NCI-H1092 treated with DMSO at 0.1 percent for 48 hours (cell line): ENCODE measurements at regions not wholly inside any gene's neighbourhood (a gene's known extent, or its start where the extent isn't known, plus 50 kb on each side); places are given as distances from the start of the nearest gene placed in this dataset.
"Not testable (repeated sequence)": the region's sequence is repeated elsewhere in the genome, so short reads cannot be mapped to it uniquely, and the experiment has no call there.

ENCODE experiments used
- DNase-seq: peaks from one replicate; lab custom pipeline; 2025; lab: John Stamatoyannopoulos, UW

GRCh38 chr18:76604935-76605240 is 109.8 kb upstream of the ZNF516 start:
- no peak for DNase-seq

- DNase-seq, result no peak
These were observed 109.3 kb upstream of the ZNF516 start for GRCh38 chr18:76604108-76604934.

GRCh38 chr18:76602191-76602590 is 107.1 kb upstream of the ZNF516 start:
- no peak for DNase-seq

- not testable (repeated sequence) for DNase-seq
These were observed 105.0 kb upstream of the ZNF516 start for GRCh38 chr18:76600076-76600475.

GRCh38 chr18:76594966-76595365 is 99.9 kb upstream of the ZNF516 start:
- no peak for DNase-seq

- no peak for DNase-seq
These were observed 98.8 kb upstream of the ZNF516 start for GRCh38 chr18:76593843-76594242.

- DNase-seq, result peak; percentile 55
These were observed 97.9 kb upstream of the ZNF516 start for GRCh38 chr18:76592981-76593381.

- DNase-seq, result no peak
These were observed 97.1 kb upstream of the ZNF516 start for GRCh38 chr18:76592096-76592495.

- no peak for DNase-seq
These were observed 94.8 kb upstream of the ZNF516 start for GRCh38 chr18:76589866-76590265.

GRCh38 chr18:76589316-76589715 is 94.3 kb upstream of the ZNF516 start:
- no peak for DNase-seq

GRCh38 chr18:76588601-76589226 is 93.7 kb upstream of the ZNF516 start:
- DNase-seq, result no peak

- DNase-seq, result no peak
These were observed 92.8 kb upstream of the ZNF516 start for GRCh38 chr18:76587879-76588271.

GRCh38 chr18:76587147-76587878 is 92.3 kb upstream of the ZNF516 start:
- DNase-seq, result no peak

- no peak for DNase-seq
These were observed 89.6 kb upstream of the ZNF516 start for GRCh38 chr18:76584414-76585310.

GRCh38 chr18:76581261-76581660 is 86.2 kb upstream of the ZNF516 start:
- DNase-seq, result no peak

- no peak for DNase-seq
These were observed 85.4 kb upstream of the ZNF516 start for GRCh38 chr18:76580288-76580962.

- no peak for DNase-seq
These were observed 84.3 kb upstream of the ZNF516 start for GRCh38 chr18:76579301-76579695.

- no peak for DNase-seq
These were observed 83.7 kb upstream of the ZNF516 start for GRCh38 chr18:76578571-76579300.

- DNase-seq, result no peak
These were observed 78.4 kb upstream of the ZNF516 start for GRCh38 chr18:76573325-76574025.
